Activated T-helper 2 cell treated with anti-CD3 and anti-CD28 coated beads, Interferon-gamma antibody, Interleukin-2, Interleukin-4, amounts not matched to agents 10 μg/mL and 5 μg/mL and 100 μg/mL, durations not matched to agents 14 hours and 24 hours and 36 hours (primary cell): ENCODE measurements at regions not wholly inside any gene's neighbourhood (a gene's known extent, or its start where the extent isn't known, plus 50 kb on each side); places are given as distances from the start of the nearest gene placed in this dataset.
"Not testable (repeated sequence)": the region's sequence is repeated elsewhere in the genome, so short reads cannot be mapped to it uniquely, and the experiment has no call there.

ENCODE experiments used
- DNase-seq: peaks from one replicate; pipeline ENCODE4 v3.0.0; 2021; ENCODE audit warnings: low spot score
- H3K27ac Mint-ChIP-seq: one replicate; pipeline ENCODE4 v1.8.0; 2021; ENCODE audit warnings: mixed read lengths
- H3K27me3 Mint-ChIP-seq: one replicate; pipeline ENCODE4 v1.8.0; 2021; ENCODE audit warnings: low read depth, mixed read lengths
- H3K36me3 Mint-ChIP-seq: one replicate; pipeline ENCODE4 v1.8.0; 2021; ENCODE audit warnings: low read depth, mixed read lengths
- H3K4me1 Mint-ChIP-seq: one replicate; pipeline ENCODE4 v1.8.0; 2021; ENCODE audit warnings: low read depth, mixed read lengths
- H3K4me3 Mint-ChIP-seq: one replicate; pipeline ENCODE4 v1.8.0; 2021; ENCODE audit warnings: low read depth, mild to moderate bottlenecking, moderate library complexity, mixed read lengths
- H3K9me3 Mint-ChIP-seq: one replicate; pipeline ENCODE4 v1.8.0; 2021; ENCODE audit warnings: mixed read lengths
- intact Hi-C: fragments of 100-400 bp; cut with micrococcal nuclease; formaldehyde crosslinking; loops from one replicate; pipeline ENCODE4 v1.15.1; 2023

DNA sequence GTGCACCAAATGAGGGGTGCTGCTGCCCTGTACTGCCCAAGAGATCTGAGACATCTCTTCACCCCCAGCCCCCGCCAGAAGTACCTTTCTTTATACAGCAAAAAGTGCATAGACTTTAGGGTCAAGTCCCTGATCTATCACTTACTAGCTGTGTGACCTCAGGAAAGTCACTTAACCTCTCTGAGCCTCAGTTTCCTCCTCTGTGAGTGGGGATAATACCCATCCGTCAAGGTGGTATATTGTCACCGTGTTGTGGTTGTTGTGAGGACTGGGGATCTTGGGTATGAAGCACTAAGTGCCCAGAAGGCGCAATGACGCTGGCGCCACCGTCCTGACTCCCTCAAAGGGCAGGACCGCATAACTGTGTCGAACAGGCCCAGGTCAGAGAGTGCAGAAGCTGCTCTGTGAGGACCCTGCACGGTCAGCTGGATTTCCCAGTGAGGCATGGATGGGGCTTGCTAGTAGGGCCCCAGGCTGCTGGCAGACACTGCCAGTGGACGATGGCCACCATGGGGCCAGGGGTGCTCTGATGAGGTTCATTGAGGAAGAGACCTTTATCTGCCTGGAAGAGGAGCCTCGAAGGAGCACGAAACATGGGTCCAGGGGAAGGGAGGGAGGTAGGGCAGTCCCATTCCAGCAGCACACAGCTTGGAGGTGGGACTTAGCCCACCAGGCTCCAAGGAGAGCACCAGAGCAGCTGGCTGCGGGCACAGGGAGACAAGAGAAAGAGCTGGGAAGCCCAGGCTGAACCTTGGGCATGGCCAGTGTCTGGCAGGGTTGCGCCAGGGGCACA is 61.8 kb upstream of the LAPTM4A start:
- H3K9me3 Mint-ChIP-seq, result no peaks in the 10 kb centered on the region
- intact Hi-C loops, result no loop called here
- no peaks in the 10 kb centered on the region for H3K36me3 Mint-ChIP-seq
- no peak overlapping the region for H3K4me3 Mint-ChIP-seq
- no peak for DNase-seq
- H3K27ac Mint-ChIP-seq, result no peak overlapping the region
- no peaks in the 10 kb centered on the region for H3K4me1 Mint-ChIP-seq
- no peaks in the 10 kb centered on the region for H3K27me3 Mint-ChIP-seq

DNA sequence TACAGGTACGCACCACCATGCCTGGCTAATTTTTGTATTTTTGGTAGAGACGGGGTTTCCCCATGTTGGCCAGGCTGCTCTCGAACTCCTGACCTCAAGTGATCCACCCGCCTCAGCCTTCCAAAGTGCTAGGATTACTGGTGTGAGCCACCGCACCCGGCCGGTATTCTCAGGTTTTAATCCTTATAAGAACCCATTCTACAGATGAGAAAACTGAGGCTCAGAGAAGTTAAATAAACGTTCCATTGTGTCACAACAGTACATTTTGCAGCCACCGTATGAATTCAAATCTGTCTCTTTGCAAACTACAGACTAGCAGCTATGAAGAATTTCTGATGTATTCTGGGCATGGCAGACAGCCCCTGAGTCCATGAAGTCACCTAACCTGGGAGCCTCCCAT is 60.9 kb upstream of the LAPTM4A start:
- H3K4me1 Mint-ChIP-seq, H3K27ac Mint-ChIP-seq, H3K36me3 Mint-ChIP-seq, H3K4me3 Mint-ChIP-seq, intact Hi-C loops, H3K9me3 Mint-ChIP-seq, DNase-seq, H3K27me3 Mint-ChIP-seq: not testable (repeated sequence)

GRCh38 chr2:20111311-20112131 is 60.1 kb upstream of the LAPTM4A start:
- no peaks in the 10 kb centered on the region for H3K27me3 Mint-ChIP-seq
- no peak for DNase-seq
- no peaks in the 10 kb centered on the region for H3K9me3 Mint-ChIP-seq
- H3K4me1 Mint-ChIP-seq, result peaks cover 2% of the 10 kb centered on the region
- no peak overlapping the region for H3K4me3 Mint-ChIP-seq
- H3K27ac Mint-ChIP-seq, result no peak overlapping the region
- intact Hi-C loops, result no loop called here
- H3K36me3 Mint-ChIP-seq, result no peaks in the 10 kb centered on the region

GRCh38 chr2:20110876-20111275 is 59.4 kb upstream of the LAPTM4A start:
- H3K4me3 Mint-ChIP-seq, result no peak overlapping the region
- H3K9me3 Mint-ChIP-seq, result no peaks in the 10 kb centered on the region
- intact Hi-C loops, result no loop called here
- peaks cover 5% of the 10 kb centered on the region for H3K4me1 Mint-ChIP-seq
- H3K27me3 Mint-ChIP-seq, result no peaks in the 10 kb centered on the region
- no peak for DNase-seq
- no peak overlapping the region for H3K27ac Mint-ChIP-seq
- H3K36me3 Mint-ChIP-seq, result no peaks in the 10 kb centered on the region

- Mint-ChIP-seq H3K4me1 (peaks cover 8% of the 10 kb centered on the region), H3K36me3 (no peaks in the 10 kb centered on the region), H3K4me3 (no peak overlapping the region), H3K27ac (no peak overlapping the region), H3K27me3 (no peaks in the 10 kb centered on the region), H3K9me3 (no peaks in the 10 kb centered on the region)
- no peak for DNase-seq
- intact Hi-C loops, result no loop called here
Observed at GRCh38 chr2:20110383-20110782, 59.0 kb upstream of the LAPTM4A start.

DNA sequence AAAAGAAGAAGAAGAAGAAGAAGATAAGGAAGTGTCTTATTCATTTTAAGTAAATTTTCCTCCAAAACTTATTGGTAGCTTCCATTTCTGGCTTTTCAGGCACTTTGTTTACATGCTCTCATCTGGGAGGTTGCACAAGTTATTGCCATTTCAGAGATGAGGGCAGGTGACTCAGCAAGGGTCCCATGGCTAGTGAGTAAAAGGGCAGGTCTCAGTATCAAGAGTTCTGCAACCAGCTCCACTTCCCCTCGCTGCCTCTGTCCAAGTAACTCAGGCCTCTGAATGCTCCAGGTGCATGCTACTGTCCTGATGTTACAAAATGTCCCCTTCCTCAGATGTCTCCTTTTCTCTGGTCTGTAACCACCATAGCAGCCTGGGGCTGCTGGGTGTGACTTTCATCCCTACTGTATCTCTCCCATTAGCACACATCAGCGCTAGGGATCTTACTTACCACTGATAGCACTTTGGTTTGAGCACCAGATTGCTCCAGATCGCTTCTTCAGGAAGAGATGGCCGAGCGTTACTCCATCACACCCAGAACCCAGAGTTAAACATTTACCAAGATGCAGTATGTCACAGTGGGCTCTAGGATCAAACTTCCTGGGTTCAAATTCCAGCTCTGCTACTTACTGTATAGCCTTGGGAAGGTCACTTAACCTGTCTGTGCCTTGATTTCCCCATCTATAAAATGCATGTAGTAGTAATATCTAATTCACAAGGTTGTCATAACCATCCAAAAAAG is 57.4 kb upstream of the LAPTM4A start:
- intact Hi-C loops, result no loop called here
- H3K36me3 Mint-ChIP-seq, result no peaks in the 10 kb centered on the region
- no peak overlapping the region for H3K4me3 Mint-ChIP-seq
- no peak for DNase-seq
- no peaks in the 10 kb centered on the region for H3K9me3 Mint-ChIP-seq
- H3K4me1 Mint-ChIP-seq, result peaks cover 9% of the 10 kb centered on the region
- H3K27me3 Mint-ChIP-seq, result no peaks in the 10 kb centered on the region
- no peak overlapping the region for H3K27ac Mint-ChIP-seq

- H3K27me3 Mint-ChIP-seq, result no peaks in the 10 kb centered on the region
- H3K27ac Mint-ChIP-seq, result no peak overlapping the region
- peaks cover 9% of the 10 kb centered on the region for H3K4me1 Mint-ChIP-seq
- H3K36me3 Mint-ChIP-seq, result no peaks in the 10 kb centered on the region
- no peak for DNase-seq
- H3K4me3 Mint-ChIP-seq, result no peak overlapping the region
- intact Hi-C loops, result no loop called here
- H3K9me3 Mint-ChIP-seq, result peaks cover 3% of the 10 kb centered on the region
Observed at GRCh38 chr2:20107776-20108175, 56.3 kb upstream of the LAPTM4A start.

- Mint-ChIP-seq H3K27ac (no peak overlapping the region), H3K9me3 (peaks cover 7% of the 10 kb centered on the region), H3K36me3 (peaks cover 2% of the 10 kb centered on the region), H3K4me3 (no peak overlapping the region), H3K27me3 (no peaks in the 10 kb centered on the region), H3K4me1 (peaks cover 9% of the 10 kb centered on the region)
- no peak for DNase-seq
- intact Hi-C loops, result no loop called here
Observed at GRCh38 chr2:20107352-20107751, 55.9 kb upstream of the LAPTM4A start.

GRCh38 chr2:20106746-20107145 is 55.3 kb upstream of the LAPTM4A start:
- Mint-ChIP-seq H3K36me3 (peaks cover 3% of the 10 kb centered on the region), H3K4me1 (peaks cover 9% of the 10 kb centered on the region), H3K27ac (no peak overlapping the region), H3K9me3 (peaks cover 11% of the 10 kb centered on the region), H3K27me3 (no peaks in the 10 kb centered on the region), H3K4me3 (peak overlapping the region; percentile 78)
- peak; percentile 33 for DNase-seq
- intact Hi-C loops, result no loop called here

- H3K27me3 Mint-ChIP-seq, result peaks cover 5% of the 10 kb centered on the region
- H3K4me3 Mint-ChIP-seq, result no peak overlapping the region
- peaks cover 11% of the 10 kb centered on the region for H3K9me3 Mint-ChIP-seq
- peaks cover 3% of the 10 kb centered on the region for H3K36me3 Mint-ChIP-seq
- peaks cover 9% of the 10 kb centered on the region for H3K4me1 Mint-ChIP-seq
- intact Hi-C loops, result no loop called here
- DNase-seq, result no peak
- H3K27ac Mint-ChIP-seq, result no peak overlapping the region
Observed at GRCh38 chr2:20104900-20105545, 53.6 kb upstream of the LAPTM4A start.

DNA sequence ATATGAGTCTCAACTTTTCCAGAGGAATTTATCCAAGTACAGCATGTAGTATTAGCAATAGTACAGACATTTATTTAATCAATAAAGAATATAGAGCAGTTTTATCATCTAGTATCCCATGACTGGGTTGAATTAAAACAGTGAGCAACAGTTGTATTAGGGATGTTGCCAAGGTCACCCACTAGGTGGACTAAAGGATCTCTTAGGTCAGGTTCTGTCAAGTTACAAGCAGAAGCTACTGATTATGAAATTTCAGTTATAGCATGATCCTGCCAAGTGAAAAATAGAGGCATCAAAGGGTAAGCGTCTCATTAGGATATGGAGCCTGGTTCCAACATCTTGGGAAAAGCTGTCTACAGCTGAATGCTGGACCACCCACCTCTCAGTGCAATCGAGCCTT is 52.1 kb upstream of the LAPTM4A start:
- intact Hi-C loops, result no loop called here
- H3K9me3 Mint-ChIP-seq, result peaks cover 11% of the 10 kb centered on the region
- no peak overlapping the region for H3K4me3 Mint-ChIP-seq
- H3K27ac Mint-ChIP-seq, result no peak overlapping the region
- H3K4me1 Mint-ChIP-seq, result peaks cover 9% of the 10 kb centered on the region
- peaks cover 3% of the 10 kb centered on the region for H3K36me3 Mint-ChIP-seq
- H3K27me3 Mint-ChIP-seq, result peaks cover 5% of the 10 kb centered on the region
- DNase-seq, result no peak
